Stimulated activated CD8-positive, alpha-beta memory T cell treated with anti-CD3 and anti-CD28 coated beads, Interleukin-4, amount 100 ng/mL, for 48 hours (primary cell): ENCODE measurements at regions not wholly inside any gene's neighbourhood (a gene's known extent, or its start where the extent isn't known, plus 50 kb on each side); places are given as distances from the start of the nearest gene placed in this dataset.

ENCODE experiments used
- DNase-seq: peaks from one replicate; pipeline ENCODE4 v3.0.0-alpha.2; 2020

- no peak for DNase-seq
These were observed 320.5 kb downstream of the MIAT start for GRCh38 chr22:26977741-26978376.

- DNase-seq = no peak
These were observed 321.9 kb downstream of the MIAT start for GRCh38 chr22:26979294-26979693.

- no peak for DNase-seq
These were observed 323.7 kb downstream of the MIAT start for GRCh38 chr22:26981111-26981510.

GRCh38 chr22:26981541-26981940, 324.2 kb downstream of the MIAT start:
- no peak for DNase-seq

GRCh38 chr22:26983311-26983710, 325.9 kb downstream of the MIAT start:
- no peak for DNase-seq

- no peak for DNase-seq
These were observed 327.8 kb downstream of the MIAT start for GRCh38 chr22:26985206-26985605.

- DNase-seq = no peak
These were observed 328.8 kb downstream of the MIAT start for GRCh38 chr22:26985931-26986782.

GRCh38 chr22:26986884-26987283, 329.5 kb downstream of the MIAT start:
- DNase-seq = no peak

- DNase-seq = no peak
These were observed 333.3 kb downstream of the MIAT start for GRCh38 chr22:26990503-26991189.

- no peak for DNase-seq
These were observed 335.2 kb downstream of the MIAT start for GRCh38 chr22:26992556-26992955.

GRCh38 chr22:26993886-26994285, 336.5 kb downstream of the MIAT start:
- DNase-seq = no peak

GRCh38 chr22:26994801-26995200, 337.4 kb downstream of the MIAT start:
- no peak for DNase-seq

- DNase-seq = no peak
These were observed 337.8 kb downstream of the MIAT start for GRCh38 chr22:26995235-26995634.

- DNase-seq = no peak
These were observed 338.8 kb downstream of the MIAT start for GRCh38 chr22:26996154-26996553.

- DNase-seq = no peak
These were observed 340.7 kb downstream of the MIAT start for GRCh38 chr22:26998129-26998528.

- DNase-seq = no peak
These were observed 341.3 kb downstream of the MIAT start for GRCh38 chr22:26998716-26999115.

- no peak for DNase-seq
These were observed 345.9 kb downstream of the MIAT start for GRCh38 chr22:27003297-27003696.

GRCh38 chr22:27004434-27004833, 347.0 kb downstream of the MIAT start:
- DNase-seq = no peak

- no peak for DNase-seq
These were observed 351.1 kb downstream of the MIAT start for GRCh38 chr22:27008454-27008853.

GRCh38 chr22:27011133-27011532, 353.7 kb downstream of the MIAT start:
- no peak for DNase-seq

GRCh38 chr22:27011717-27012116, 354.3 kb downstream of the MIAT start:
- no peak for DNase-seq

GRCh38 chr22:27019827-27020226, 362.4 kb downstream of the MIAT start:
- DNase-seq = no peak

- DNase-seq = no peak
These were observed 365.0 kb downstream of the MIAT start for GRCh38 chr22:27022274-27022895.
